A673 (cell line): ENCODE measurements at regions not wholly inside any gene's neighbourhood (a gene's known extent, or its start where the extent isn't known, plus 50 kb on each side); places are given as distances from the start of the nearest gene placed in this dataset.

Experiments used
- BruUV-seq: library from RNA; stranded (reverse); fragments of 400-500 nt; replicated peaks from 2 replicates; lab custom pipeline; 2021; lab: Mats Ljungman, UMichigan
- CTCF ChIA-PET: fragments of 300-600 bp; sonication (Branson Sonifier 250); formaldehyde crosslinking; loops from one replicate; lab custom pipeline; 2022; ENCODE audit warnings: antibody characterized with exemption; lab: Charles Lee
- POLR2A ChIA-PET: fragments of 300-600 bp; sonication (Branson Sonifier 250); formaldehyde crosslinking; loops from one replicate; lab custom pipeline; 2022; ENCODE audit warnings: antibody characterized with exemption; ENCODE audit not compliant: low non-redundant PET; lab: Charles Lee
- DNase-seq: peaks from one replicate; pipeline ENCODE4 v3.0.0-alpha.2; 2015; ENCODE audit warnings: low spot score
- H3K27ac ChIP-seq: fragments of 200-600 bp; sonication (generic); 2 replicates; pipeline ENCODE4 v1.5.1; 2016; ENCODE audit warnings: mixed run types, low read depth, mild to moderate bottlenecking, mixed read lengths, antibody characterized with exemption, low read length; ENCODE audit not compliant: poor library complexity, severe bottlenecking
- H3K27me3 ChIP-seq: fragments of 200-600 bp; sonication (generic); replicated peaks from 2 replicates; pipeline ENCODE4 v1.6.1; 2017; ENCODE audit warnings: mixed run types, low read depth, mild to moderate bottlenecking, mixed read lengths, antibody characterized with exemption, low read length; ENCODE audit not compliant: insufficient read depth, poor library complexity
- H3K36me3 ChIP-seq: fragments of 200-600 bp; sonication (generic); 2 replicates; pipeline ENCODE4 v1.6.1; 2016; ENCODE audit warnings: mixed run types, mild to moderate bottlenecking, mixed read lengths, antibody characterized with exemption, low read length; ENCODE audit not compliant: insufficient read depth, poor library complexity, severe bottlenecking
- H3K4me1 ChIP-seq: fragments of 200-600 bp; sonication (generic); 2 replicates; pipeline ENCODE4 v1.6.1; 2017; ENCODE audit warnings: mixed run types, mild to moderate bottlenecking, mixed read lengths, antibody characterized with exemption, low read length; ENCODE audit not compliant: insufficient read depth, poor library complexity, severe bottlenecking
- H3K4me3 ChIP-seq: fragments of 200-600 bp; sonication (generic); 2 replicates; pipeline ENCODE4 v1.5.1; 2016; ENCODE audit warnings: low read depth, mixed run types, mild to moderate bottlenecking, mixed read lengths, low read length; ENCODE audit not compliant: poor library complexity, severe bottlenecking
- H3K9me3 ChIP-seq: fragments of 200-600 bp; sonication (generic); 2 replicates; pipeline ENCODE4 v1.6.1; 2016; ENCODE audit warnings: mixed run types, low read depth, mild to moderate bottlenecking, mixed read lengths, antibody characterized with exemption, low read length; ENCODE audit not compliant: poor library complexity, severe bottlenecking
- EZH2 ChIP-seq: fragments of 200-600 bp; sonication (generic); IDR thresholded peaks from 2 replicates; pipeline ENCODE4 v1.6.1; 2017; ENCODE audit warnings: borderline replicate concordance, low read depth, mild to moderate bottlenecking, mixed read lengths, antibody characterized with exemption, low read length; ENCODE audit not compliant: poor library complexity, severe bottlenecking
- intact Hi-C: fragments of 100-400 bp; cut with micrococcal nuclease; formaldehyde crosslinking; loops from one replicate; pipeline ENCODE4 v1.10.0; 2022; ENCODE audit not compliant: unreplicated experiment
- TF ChIP-seq, protein P1 (sequence below): fragments of 300-800, 200-600 bp; sonication (generic); conservative IDR thresholded peaks from 2 replicates; pipeline ENCODE4 v1.5.1; 2017; ENCODE audit warnings: low read depth, mild to moderate bottlenecking, antibody characterized with exemption, low read length, moderate library complexity, mixed read lengths

DNA sequence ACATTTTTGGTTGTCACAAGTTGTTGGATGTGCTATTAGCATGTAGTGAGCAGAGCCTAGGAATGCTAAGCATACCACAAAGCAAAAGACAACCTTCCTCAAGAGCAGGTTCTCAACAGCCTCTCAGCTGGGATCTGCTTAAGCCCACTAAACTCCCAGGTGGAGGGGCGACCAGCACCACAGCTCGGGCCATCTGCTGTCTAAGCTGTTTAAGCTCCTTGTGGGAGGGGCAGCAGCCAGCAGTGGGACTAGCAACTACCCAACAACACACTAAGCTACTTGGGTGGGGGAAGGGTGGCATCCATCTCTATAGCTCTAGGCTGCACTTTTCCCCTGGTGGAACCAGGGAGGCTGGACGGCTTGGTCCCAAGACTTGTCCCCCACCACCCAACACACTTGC lies 1052.7 kb upstream of the ARRDC3 start:
- intact Hi-C loops: no loop called here
- ChIA-PET CTCF (no interaction called here), POLR2A (no interaction called here)
- no peaks in the 10 kb centered on the region for H3K4me1 ChIP-seq
- peaks cover 4% of the 10 kb centered on the region for H3K9me3 ChIP-seq
- DNase-seq: no peak
- H3K27ac ChIP-seq: no peak overlapping the region
- TF ChIP-seq EZH2: no peak
- TF ChIP-seq, protein P1, sequence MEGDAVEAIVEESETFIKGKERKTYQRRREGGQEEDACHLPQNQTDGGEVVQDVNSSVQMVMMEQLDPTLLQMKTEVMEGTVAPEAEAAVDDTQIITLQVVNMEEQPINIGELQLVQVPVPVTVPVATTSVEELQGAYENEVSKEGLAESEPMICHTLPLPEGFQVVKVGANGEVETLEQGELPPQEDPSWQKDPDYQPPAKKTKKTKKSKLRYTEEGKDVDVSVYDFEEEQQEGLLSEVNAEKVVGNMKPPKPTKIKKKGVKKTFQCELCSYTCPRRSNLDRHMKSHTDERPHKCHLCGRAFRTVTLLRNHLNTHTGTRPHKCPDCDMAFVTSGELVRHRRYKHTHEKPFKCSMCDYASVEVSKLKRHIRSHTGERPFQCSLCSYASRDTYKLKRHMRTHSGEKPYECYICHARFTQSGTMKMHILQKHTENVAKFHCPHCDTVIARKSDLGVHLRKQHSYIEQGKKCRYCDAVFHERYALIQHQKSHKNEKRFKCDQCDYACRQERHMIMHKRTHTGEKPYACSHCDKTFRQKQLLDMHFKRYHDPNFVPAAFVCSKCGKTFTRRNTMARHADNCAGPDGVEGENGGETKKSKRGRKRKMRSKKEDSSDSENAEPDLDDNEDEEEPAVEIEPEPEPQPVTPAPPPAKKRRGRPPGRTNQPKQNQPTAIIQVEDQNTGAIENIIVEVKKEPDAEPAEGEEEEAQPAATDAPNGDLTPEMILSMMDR: no peak
- no peak overlapping the region for H3K4me3 ChIP-seq
- no TSS peak for BruUV-seq
- no peaks in the 10 kb centered on the region for H3K27me3 ChIP-seq
- H3K36me3 ChIP-seq: no peaks in the 10 kb centered on the region

DNA sequence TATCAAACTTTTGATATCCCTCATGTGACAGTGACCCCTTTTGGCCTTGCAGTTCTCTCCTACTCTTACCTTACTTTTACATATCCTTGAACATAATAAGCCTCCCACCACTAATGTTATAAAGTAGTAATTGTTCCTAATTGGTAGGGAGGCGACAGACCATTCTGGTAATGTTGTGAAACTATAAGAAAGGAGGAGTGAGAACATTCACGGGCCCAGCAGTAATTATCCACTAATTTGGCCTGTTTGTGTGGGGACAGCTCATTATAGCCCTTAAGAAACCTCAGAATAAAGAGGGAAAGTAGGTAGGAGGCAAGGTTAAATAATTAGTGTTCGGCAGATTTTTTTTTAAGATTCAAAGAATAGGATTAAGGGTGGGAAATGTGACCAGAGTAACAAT lies 1046.5 kb upstream of the ARRDC3 start:
- Histone ChIP-seq H3K36me3 (no peaks in the 10 kb centered on the region), H3K4me1 (no peaks in the 10 kb centered on the region), H3K27ac (no peak overlapping the region), H3K4me3 (no peak overlapping the region), H3K9me3 (peaks cover 4% of the 10 kb centered on the region), H3K27me3 (no peaks in the 10 kb centered on the region)
- CTCF ChIA-PET: no interaction called here
- POLR2A ChIA-PET: no interaction called here
- DNase-seq: no peak
- TF ChIP-seq, protein P1: no peak
- TF ChIP-seq EZH2: no peak
- intact Hi-C loops: no loop called here
- BruUV-seq: no TSS peak

DNA sequence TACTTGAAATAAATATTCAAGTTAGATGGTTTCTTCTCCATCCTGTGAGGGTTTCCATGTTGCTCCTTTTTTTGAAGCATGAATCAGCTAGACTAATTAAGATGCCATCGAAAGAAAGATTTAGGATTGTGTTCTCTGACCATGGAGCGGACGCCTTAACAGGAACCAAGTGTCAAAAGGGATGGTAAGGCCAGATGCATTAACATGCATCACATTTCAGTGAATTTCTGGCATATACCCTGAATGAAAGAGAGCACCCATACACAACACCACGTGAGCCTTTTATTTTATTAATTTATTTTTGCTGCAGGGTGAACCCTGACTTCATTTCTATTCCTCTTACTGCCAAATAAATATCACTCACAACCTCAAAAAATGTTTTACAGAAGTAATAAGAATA lies 1045.3 kb upstream of the ARRDC3 start:
- no peak overlapping the region for H3K4me3 ChIP-seq
- ChIA-PET CTCF (no interaction called here), POLR2A (no interaction called here)
- no peaks in the 10 kb centered on the region for H3K36me3 ChIP-seq
- no peaks in the 10 kb centered on the region for H3K27me3 ChIP-seq
- H3K4me1 ChIP-seq: no peaks in the 10 kb centered on the region
- no peak overlapping the region for H3K27ac ChIP-seq
- DNase-seq: no peak
- TF ChIP-seq EZH2: no peak
- TF ChIP-seq, protein P1: no peak
- H3K9me3 ChIP-seq: no peaks in the 10 kb centered on the region
- intact Hi-C loops: no loop called here
- BruUV-seq: no TSS peak
